Gastrocnemius medialis (tissue), 4 donors: ENCODE measurements at regions not wholly inside any gene's neighbourhood (a gene's known extent, or its start where the extent isn't known, plus 50 kb on each side); places are given as distances from the start of the nearest gene placed in this dataset.

ENCODE experiments used
- ATAC-seq, 2 donors: fragments of 150-250 bp; one replicate each; pipeline ENCODE4 v1.9.1; 2016
- DNase-seq, 2 donors: peaks; one replicate each; pipeline ENCODE4 v3.0.0-alpha.2; 2019
- H3K27ac ChIP-seq, 4 donors: fragments of 200-600 bp; sonication (generic); 1 replicate in 1 of 4; 2 replicates in 3 of 4; pipeline ENCODE4 v1.5.1; 2016 to 2018; ENCODE audit warnings: mild to moderate bottlenecking in 2 of 4, moderate library complexity in 1 of 4
- H3K27me3 ChIP-seq, 3 donors: fragments of 200-600 bp; sonication (generic) in 2 of 3; 1 replicate in 1 of 3; 2 replicates in 2 of 3; pipeline versions ENCODE4 v1.5.1 to v1.6.0; 2016 to 2019; ENCODE audit warnings: mild to moderate bottlenecking in 1 of 3, moderate library complexity in 1 of 3
- H3K36me3 ChIP-seq, 2 donors: fragments of 200-600 bp; sonication (generic) in 1 of 2; one replicate each; pipeline ENCODE4 v1.5.1; 2017 to 2018
- H3K4me1 ChIP-seq, 2 donors: fragments of 200-600 bp; sonication (generic) in 1 of 2; one replicate each; pipeline ENCODE4 v1.5.1; 2016 to 2017; ENCODE audit warnings: mild to moderate bottlenecking in 2 of 2
- H3K4me3 ChIP-seq, 4 donors: fragments of 200-600 bp; sonication (generic) in 3 of 4; 1 replicate in 1 of 4; 2 replicates in 3 of 4; pipeline ENCODE4 v1.5.1; 2016 to 2019; ENCODE audit warnings: mild to moderate bottlenecking in 2 of 4
- H3K9me3 ChIP-seq, 3 donors: fragments of 200-600 bp; sonication (generic) in 2 of 3; 1 replicate in 1 of 3; 2 replicates in 2 of 3; pipeline ENCODE4 v1.5.1; 2016 to 2019
- POLR2A ChIP-seq, 2 donors: fragments of 450-650 bp; IDR thresholded peaks; one replicate each; pipeline ENCODE4 v1.6.1; 2017; ENCODE audit warnings: antibody characterized with exemption in 2 of 2, mild to moderate bottlenecking in 2 of 2, moderate library complexity in 2 of 2
- in situ Hi-C, 4 donors: fragments of 200-750 bp; cut with MboI; loops; one replicate each; pipeline versions ENCODE4 v1.15.0 to v1.8.0; 2017; ENCODE audit warnings: low sequenced_read_pairs in 4 of 4
- intact Hi-C: fragments of 100-400 bp; cut with DNase I; formaldehyde crosslinking; loops from one replicate; pipeline ENCODE4 v1.15.1; 2023; ENCODE audit warnings: low total_unique reads
- TF ChIP-seq, protein P1 (sequence below), 5 experiments: fragments of 450-650 bp in 3 of 5; fragments of 200-600 bp in 2 of 5; sonication (generic) in 2 of 5; IDR thresholded peaks in 4 of 5; conservative IDR thresholded peaks in 1 of 5; 1 replicate in 4 of 5; 2 replicates in 1 of 5; pipeline ENCODE4 v1.5.1; 2016 to 2019; ENCODE audit warnings: antibody characterized with exemption in 5 of 5, mild to moderate bottlenecking in 3 of 5, moderate library complexity in 3 of 5

DNA sequence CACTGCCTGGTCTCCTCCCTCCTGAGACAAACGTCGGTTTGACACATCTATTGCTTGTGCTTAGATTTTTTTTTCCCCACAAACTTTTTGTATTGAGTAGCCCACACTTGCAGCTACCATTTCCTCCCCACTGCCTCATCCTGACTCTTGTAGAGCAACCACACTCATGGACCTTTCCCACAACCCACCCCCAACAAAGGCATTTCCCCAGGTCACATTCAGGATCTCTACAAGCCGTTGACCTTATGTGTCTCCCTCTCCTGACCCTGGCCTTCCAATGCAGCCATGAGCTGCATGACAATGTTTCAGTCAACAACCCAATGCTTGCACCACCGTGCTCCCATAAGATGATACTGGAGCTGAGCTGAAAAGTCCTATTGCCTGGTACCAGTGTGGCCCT is 91.9 kb upstream of the MKI67 start:
- Histone ChIP-seq H3K9me3 (no peaks in the 10 kb centered on the region), H3K36me3 (no peaks in the 10 kb centered on the region), H3K27ac (no peak overlapping the region), H3K27me3 (no peaks in the 10 kb centered on the region), H3K4me3 (no peak overlapping the region), H3K4me1 (no peaks in the 10 kb centered on the region)
- intact Hi-C loops (no loop called here), in situ Hi-C loops (no loop called here)
- DNase-seq (no peak), ATAC-seq (no peak)
- TF ChIP-seq, protein P1, sequence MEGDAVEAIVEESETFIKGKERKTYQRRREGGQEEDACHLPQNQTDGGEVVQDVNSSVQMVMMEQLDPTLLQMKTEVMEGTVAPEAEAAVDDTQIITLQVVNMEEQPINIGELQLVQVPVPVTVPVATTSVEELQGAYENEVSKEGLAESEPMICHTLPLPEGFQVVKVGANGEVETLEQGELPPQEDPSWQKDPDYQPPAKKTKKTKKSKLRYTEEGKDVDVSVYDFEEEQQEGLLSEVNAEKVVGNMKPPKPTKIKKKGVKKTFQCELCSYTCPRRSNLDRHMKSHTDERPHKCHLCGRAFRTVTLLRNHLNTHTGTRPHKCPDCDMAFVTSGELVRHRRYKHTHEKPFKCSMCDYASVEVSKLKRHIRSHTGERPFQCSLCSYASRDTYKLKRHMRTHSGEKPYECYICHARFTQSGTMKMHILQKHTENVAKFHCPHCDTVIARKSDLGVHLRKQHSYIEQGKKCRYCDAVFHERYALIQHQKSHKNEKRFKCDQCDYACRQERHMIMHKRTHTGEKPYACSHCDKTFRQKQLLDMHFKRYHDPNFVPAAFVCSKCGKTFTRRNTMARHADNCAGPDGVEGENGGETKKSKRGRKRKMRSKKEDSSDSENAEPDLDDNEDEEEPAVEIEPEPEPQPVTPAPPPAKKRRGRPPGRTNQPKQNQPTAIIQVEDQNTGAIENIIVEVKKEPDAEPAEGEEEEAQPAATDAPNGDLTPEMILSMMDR (IDR thresholded peaks at IDR 0.05 in 4 of 5, conservative IDR thresholded peaks at IDR 0.05 in 1 of 5) = no peak
- no peak for TF ChIP-seq POLR2A (IDR thresholded peaks at IDR 0.05)

DNA sequence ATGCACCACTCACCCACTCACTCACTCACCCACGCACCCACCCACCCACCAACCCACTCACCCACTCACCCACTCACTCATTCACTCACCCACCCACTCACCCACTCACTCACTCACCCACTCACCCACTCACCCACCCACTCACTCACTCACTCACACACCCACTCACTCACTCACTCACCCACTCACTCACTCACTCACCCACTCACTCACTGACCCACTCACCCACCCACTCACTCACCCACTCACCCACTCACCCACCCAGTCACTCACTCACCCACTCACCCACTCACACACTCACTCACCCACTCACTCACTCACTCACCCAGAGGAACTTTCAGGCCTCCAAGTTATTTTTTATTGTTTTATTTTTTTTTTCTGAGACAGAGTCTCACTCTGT is 93.1 kb upstream of the MKI67 start:
- H3K4me1 ChIP-seq = no peaks in the 10 kb centered on the region
- no peaks in the 10 kb centered on the region for H3K27me3 ChIP-seq
- H3K36me3 ChIP-seq = no peaks in the 10 kb centered on the region
- no peak for TF ChIP-seq POLR2A (IDR thresholded peaks at IDR 0.05)
- no peak overlapping the region for H3K4me3 ChIP-seq
- no peaks in the 10 kb centered on the region for H3K9me3 ChIP-seq
- DNase-seq (no peak), ATAC-seq (no peak)
- intact Hi-C loops (no loop called here), in situ Hi-C loops (no loop called here)
- H3K27ac ChIP-seq = no peak overlapping the region

DNA sequence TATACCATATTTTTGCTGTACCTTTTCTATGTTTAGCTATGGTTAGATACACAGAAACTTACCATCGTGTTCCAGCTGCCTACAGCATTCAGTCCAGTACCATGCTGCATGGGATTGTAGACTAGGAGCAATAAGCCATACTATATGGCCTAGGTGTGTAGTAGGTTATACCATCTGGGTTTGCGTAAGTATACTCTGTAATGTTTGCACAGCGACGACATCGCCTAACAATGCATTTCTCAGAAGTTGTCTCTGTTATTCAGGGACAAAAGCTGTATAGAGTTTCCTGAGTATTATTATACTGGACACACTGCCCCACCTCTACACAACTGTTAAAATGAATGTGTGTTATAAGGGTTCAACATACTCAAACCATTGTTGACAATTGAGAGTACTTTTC is 93.8 kb upstream of the MKI67 start:
- no peak overlapping the region for H3K4me3 ChIP-seq
- H3K27ac ChIP-seq = no peak overlapping the region
- no peaks in the 10 kb centered on the region for H3K9me3 ChIP-seq
- no peaks in the 10 kb centered on the region for H3K36me3 ChIP-seq
- H3K4me1 ChIP-seq = no peaks in the 10 kb centered on the region
- no peak for ATAC-seq
- intact Hi-C loops (no loop called here), in situ Hi-C loops (no loop called here)
- TF ChIP-seq, protein P1 (IDR thresholded peaks at IDR 0.05 in 4 of 5, conservative IDR thresholded peaks at IDR 0.05 in 1 of 5) = no peak
- TF ChIP-seq POLR2A (IDR thresholded peaks at IDR 0.05) = no peak
- no peak for DNase-seq
- no peaks in the 10 kb centered on the region for H3K27me3 ChIP-seq

DNA sequence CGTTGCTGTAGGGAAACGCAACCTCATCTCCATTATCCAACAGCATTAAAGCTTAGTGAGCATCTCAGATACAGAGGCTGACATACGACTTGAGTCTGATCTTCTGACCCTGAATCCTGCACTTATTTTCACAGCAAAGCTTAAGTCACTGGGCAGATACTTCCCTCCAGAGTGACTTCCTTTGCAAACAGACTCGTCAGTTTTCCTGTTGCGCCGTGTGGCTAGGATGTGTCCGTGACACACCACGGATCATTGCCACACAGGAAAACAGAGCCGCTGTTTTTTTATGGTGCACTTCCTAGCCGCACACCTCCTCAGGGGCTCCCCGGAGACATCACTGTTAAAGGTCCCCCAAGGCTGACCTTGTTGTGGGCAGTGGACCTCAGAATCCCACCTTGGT is 94.9 kb upstream of the MKI67 start:
- intact Hi-C loops = no loop called here
- no peak for DNase-seq
- no peak overlapping the region for H3K4me3 ChIP-seq
- no peaks in the 10 kb centered on the region for H3K9me3 ChIP-seq
- no peaks in the 10 kb centered on the region for H3K4me1 ChIP-seq
- no peaks in the 10 kb centered on the region for H3K36me3 ChIP-seq
- no peaks in the 10 kb centered on the region for H3K27me3 ChIP-seq
- in situ Hi-C loops = no loop called here
- TF ChIP-seq, protein P1 (IDR thresholded peaks at IDR 0.05 in 4 of 5, conservative IDR thresholded peaks at IDR 0.05 in 1 of 5) = no peak
- TF ChIP-seq POLR2A (IDR thresholded peaks at IDR 0.05) = no peak
- ATAC-seq = no peak
- no peak overlapping the region for H3K27ac ChIP-seq

DNA sequence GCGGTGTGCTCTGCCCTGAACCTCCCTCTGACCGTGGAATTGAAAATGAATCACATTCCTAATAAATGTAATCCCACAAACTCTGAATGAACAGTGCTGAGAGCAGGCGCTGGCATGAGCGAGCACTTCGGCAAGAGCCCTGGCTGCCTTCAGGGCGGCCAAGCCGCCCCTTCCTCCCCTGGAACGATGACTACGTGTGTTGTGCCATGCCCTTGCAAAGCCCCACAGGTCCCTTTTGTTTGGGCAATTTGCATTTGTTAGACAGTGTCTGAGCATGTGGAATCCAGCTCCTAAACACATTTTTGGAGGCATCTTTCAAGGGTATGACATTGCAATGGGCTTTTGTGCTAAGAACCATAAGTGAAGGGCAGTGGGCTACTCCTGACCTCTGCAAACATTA is 95.6 kb upstream of the MKI67 start:
- intact Hi-C loops (no loop called here), in situ Hi-C loops (no loop called here)
- no peak for DNase-seq
- H3K27me3 ChIP-seq = no peaks in the 10 kb centered on the region
- TF ChIP-seq POLR2A (IDR thresholded peaks at IDR 0.05) = no peak
- TF ChIP-seq, protein P1 (IDR thresholded peaks at IDR 0.05 in 4 of 5, conservative IDR thresholded peaks at IDR 0.05 in 1 of 5) = no peak
- no peaks in the 10 kb centered on the region for H3K9me3 ChIP-seq
- H3K27ac ChIP-seq = no peak overlapping the region
- no peak overlapping the region for H3K4me3 ChIP-seq
- ATAC-seq = no peak
- H3K4me1 ChIP-seq = no peaks in the 10 kb centered on the region
- no peaks in the 10 kb centered on the region for H3K36me3 ChIP-seq
